ENCODE measurements at regions not wholly inside any gene's neighbourhood (a gene's known extent, or its start where the extent isn't known, plus 50 kb on each side); places are given as distances from the start of the nearest gene placed in this dataset.
"Not testable (repeated sequence)": the region's sequence is repeated elsewhere in the genome, so short reads cannot be mapped to it uniquely, and the experiment has no call there.

DNA sequence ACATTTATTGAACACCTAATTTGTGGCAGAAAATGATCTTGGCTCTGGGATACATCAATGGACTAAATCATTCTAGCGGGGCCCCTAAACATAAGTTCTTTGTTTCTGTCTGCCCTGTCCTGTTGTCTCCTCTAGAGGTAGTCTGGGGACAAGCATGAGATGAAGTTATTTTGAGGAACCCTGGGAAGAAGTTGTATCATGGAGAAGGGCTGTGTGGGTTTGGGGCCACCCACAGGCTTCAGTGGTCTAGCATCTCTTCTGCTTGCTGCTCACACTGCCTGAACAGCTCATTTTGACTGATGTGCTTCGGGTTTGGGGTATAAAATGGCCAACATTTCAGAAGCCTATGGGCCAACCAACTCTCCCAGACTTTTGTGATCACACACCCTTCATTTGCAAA lies 50.3 kb upstream of the OSBPL11 start:
- DNase-seq (ENCODE audit: low read depth in 2 of 2), result no peak

GRCh38 chr3:125646581-125646980 lies 51.3 kb upstream of the OSBPL11 start:
- no peak for DNase-seq (ENCODE audit: low read depth in 2 of 2)

DNA sequence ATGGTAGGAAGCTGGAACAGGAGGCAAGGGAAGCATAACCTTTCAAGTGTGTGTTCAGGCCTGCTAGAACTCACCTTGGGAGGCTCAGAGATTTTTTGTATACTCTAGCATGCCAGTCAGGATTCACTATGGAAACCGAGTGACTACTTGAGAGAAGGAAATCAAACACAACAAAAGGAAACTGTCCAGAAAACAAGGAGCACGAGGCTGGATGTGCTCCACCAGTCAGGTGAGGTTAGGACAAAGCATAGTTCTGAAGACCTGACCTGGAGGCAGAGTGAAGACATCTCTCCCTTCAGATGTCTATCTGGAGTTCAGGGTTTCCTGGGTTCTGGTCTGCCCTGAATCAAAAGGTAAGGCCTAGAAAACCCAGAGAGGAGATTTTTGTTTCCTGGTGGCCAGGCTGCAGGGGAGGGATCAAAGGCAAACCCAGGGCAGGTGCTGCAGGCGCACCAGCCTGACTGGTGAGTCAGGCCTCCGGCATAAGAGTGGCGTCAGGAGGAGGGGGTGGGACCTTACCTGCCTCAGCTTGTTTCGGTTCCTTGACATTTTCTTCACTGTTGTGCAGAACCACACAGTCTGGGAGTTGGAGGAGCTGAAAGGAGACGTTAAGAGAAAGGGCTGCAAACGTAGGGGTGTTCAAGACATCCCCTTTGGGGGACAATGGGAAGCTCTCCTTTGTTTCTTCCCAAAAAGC lies 52.2 kb upstream of the OSBPL11 start:
- no peak for DNase-seq (ENCODE audit: low read depth in 2 of 2)

DNA sequence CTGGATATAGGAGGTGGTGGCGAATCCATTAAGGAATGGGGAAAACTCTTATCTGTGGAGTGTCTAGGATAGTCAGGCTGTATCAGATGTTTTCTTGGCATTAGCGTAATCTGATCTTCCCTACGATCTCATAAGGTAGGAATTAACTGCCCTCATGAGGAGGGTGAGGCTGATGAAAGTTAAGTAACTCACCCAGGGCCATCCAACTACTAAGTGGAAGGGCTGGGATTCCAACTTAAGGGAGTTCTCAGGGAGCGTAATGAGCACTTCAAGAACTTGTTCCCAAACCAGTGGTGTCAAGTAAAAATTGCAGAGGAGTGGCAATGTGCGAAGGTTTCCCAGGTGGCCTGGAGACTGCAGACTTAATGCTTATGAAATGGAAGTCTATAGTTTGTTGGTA lies 55.9 kb upstream of the OSBPL11 start:
- no peak for DNase-seq (ENCODE audit: low read depth in 2 of 2)

GRCh38 chr3:125652349-125652748 lies 57.1 kb upstream of the OSBPL11 start:
- DNase-seq (ENCODE audit: low read depth in 2 of 2), result no peak

DNA sequence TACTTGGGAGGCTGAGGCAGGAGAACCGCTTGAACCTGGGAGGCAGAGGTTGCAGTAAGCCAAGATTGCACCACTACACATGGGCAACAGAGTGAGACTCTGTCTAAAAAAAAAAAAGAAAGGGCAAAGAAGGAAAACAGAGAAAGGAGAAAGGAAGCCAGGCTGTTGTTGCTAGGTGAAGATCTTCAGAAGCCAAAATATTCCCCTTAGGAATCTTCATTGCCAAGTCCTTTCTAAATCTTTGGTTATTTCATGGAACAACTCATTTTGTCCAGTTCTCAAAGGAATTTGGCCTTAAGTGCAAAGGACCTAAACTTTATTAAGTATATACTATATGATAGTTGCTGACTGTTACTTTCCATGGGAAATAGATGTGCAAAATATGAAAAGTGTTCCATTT lies 59.2 kb upstream of the OSBPL11 start:
- no peak for DNase-seq (ENCODE audit: low read depth in 2 of 2)

DNA sequence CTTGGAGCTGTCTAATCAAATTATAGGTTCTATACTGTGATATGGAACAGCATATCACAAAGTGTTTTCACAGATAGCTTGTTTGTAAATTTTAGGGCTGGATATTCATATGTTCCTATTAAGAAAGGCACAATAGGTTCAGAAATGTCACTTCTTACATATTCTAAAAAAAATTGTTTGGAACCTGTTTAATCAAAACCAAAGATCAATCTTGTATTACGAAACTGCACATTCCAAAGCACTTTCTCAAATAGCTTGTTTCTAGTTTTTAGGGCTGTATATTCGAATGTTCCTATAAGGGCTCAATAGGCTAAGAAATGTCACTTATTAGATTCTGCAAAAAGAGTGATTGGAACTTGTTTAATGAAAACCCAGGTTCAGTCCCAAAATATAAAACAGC lies 67.4 kb upstream of the OSBPL11 start:
- no peak for DNase-seq (ENCODE audit: low read depth in 2 of 2)

- no peak for DNase-seq (ENCODE audit: low read depth in 2 of 2)
These were observed 75.1 kb upstream of the OSBPL11 start for GRCh38 chr3:125670352-125670751.

DNA sequence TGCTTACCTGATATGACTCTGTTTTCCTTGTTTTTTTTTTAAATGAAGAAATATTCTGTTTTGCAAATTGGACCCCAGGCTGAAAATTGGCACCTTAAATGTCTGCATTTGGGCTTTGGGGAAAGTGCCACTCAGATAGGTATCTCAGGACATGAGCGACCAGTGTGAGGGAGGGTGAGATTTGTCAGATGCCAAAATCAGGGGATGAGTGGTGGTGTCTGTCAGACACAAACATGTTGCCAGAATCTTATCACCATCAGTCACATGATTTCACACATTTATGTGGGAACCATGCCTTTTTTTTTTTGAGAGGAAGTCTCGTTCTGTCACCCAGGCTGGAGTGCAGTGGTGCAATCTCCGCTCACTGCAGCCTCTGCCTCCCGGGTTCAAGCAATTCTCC lies 75.6 kb upstream of the OSBPL11 start:
- DNase-seq (ENCODE audit: low read depth in 2 of 2), result no peak

- DNase-seq (ENCODE audit: low read depth in 2 of 2), result no peak
These were observed 76.4 kb upstream of the OSBPL11 start for GRCh38 chr3:125671461-125672243.

DNA sequence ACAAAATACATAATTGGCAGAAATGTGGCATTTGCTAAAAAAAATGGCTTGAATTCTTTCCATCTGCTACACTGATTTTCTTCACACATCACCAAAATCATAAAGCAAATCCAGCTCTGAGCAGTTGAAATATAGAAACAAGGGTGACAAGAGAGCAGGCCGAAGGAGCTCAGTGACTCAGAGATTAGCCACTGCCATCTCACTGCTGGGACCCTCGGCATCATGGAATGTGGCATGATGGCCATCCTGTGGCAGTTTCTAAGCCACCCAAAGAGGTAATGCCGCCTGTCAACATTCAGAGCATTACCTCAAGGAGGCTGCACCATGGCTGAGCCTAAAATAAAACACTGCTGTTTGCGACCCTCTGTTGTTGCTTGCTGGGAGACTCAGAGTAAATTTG lies 80.5 kb upstream of the OSBPL11 start:
- DNase-seq (ENCODE audit: low read depth in 2 of 2), result no peak

DNA sequence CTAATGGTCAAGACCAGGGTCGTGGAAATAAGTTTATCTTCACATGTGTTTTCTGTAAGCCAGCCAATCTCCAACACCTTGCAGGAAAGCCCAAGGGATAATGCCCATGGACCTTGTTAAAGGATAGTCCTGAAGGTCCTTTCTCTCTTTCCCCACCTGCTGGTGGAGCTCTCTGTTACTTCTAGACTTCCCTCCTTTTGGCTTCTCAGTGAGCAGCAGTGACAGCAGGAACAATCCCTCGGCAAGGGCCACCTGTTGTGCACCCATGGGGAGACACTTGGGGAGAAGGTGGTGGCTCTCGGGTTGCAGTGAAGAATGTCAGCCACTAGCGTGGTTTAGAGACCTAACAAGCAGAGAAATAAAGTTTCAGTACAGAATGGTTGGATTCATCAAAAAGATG lies 84.0 kb upstream of the OSBPL11 start:
- no peak for DNase-seq (ENCODE audit: low read depth in 2 of 2)

- no peak for DNase-seq (ENCODE audit: low read depth in 2 of 2)
These were observed 85.8 kb upstream of the OSBPL11 start for GRCh38 chr3:125681146-125681545.

- not testable (repeated sequence) for DNase-seq (ENCODE audit: low read depth in 2 of 2)
These were observed 86.6 kb upstream of the OSBPL11 start for GRCh38 chr3:125681906-125682305.

- DNase-seq (ENCODE audit: low read depth in 2 of 2), result not testable (repeated sequence)
These were observed 87.3 kb upstream of the OSBPL11 start for GRCh38 chr3:125682610-125683009.

GRCh38 chr3:125683067-125683829 lies 88.0 kb upstream of the OSBPL11 start:
- no peak for DNase-seq (ENCODE audit: low read depth in 2 of 2)

- DNase-seq (ENCODE audit: low read depth in 2 of 2), result no peak
These were observed 88.9 kb upstream of the OSBPL11 start for GRCh38 chr3:125684199-125684598.

DNA sequence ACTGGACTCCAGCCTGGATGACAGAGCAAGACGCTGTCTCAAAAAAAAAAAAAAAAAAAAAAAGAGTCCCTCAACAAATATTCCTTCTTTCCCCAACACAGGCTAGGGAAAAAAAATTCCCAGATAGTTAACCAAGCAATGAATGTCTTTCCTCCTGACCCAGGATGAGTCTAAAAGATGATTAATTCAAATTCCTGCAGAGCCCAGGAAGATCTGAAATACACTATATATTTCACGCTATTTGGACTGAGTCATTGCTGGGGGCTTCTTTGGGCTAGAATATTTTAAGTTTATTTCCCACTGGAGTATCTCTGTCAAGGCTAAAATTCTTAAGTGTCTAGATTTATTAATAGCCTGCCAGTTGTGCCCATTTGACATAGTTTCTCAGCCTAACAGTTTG lies 90.4 kb upstream of the OSBPL11 start:
- not testable (repeated sequence) for DNase-seq (ENCODE audit: low read depth in 2 of 2)

- DNase-seq (ENCODE audit: low read depth in 2 of 2), result no peak
These were observed 97.1 kb upstream of the OSBPL11 start for GRCh38 chr3:125692361-125692760.

GRCh38 chr3:125693887-125694286 lies 98.6 kb upstream of the OSBPL11 start:
- DNase-seq (ENCODE audit: low read depth in 2 of 2), result no peak

DNA sequence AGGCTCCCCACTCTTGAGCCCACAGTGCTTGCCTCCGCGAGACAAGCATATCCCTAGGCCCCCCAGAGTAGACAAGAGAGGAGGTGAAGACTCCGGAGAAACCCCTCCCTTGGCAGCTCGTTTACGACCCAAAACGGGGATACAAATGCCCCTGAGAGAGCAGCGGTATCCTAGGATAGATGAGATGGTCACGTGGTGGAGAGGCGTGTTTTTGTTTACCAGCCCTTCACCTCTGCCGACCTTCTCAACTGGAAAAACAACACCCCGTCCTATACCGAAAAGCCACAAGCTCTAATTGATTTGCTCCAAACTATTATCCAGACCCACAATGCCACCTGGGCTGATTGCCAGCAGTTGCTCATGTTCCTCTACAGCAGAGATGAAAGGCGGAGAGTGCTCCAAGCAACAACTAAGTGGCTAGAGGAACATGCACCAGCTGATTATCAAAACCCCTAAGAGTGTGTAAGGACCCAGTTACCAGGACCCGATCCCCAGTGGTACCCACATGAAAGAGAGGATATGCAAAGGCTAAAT lies 99.5 kb upstream of the OSBPL11 start:
- no peak for DNase-seq (ENCODE audit: low read depth in 2 of 2)

DNA sequence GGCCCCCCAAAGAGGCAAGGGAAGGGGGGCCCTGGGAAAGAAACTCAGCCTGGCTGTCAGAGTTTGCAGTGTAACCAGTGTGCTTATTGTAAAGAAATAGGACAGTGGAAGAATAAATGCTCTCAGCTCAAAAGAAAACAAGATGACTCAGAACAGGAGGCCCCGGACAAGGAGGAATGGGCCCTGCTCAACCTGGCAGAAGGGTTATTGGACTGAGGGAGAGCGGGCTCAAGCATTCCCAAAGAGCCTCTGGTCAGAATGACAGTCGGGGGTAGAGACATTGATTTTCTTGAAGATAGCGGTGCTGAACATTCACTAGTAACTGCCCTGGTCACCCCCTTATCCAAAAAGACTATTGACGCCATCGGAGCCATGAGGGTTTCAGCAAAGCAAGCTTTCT lies 100.4 kb upstream of the OSBPL11 start:
- DNase-seq (ENCODE audit: low read depth in 2 of 2), result no peak

Data from stimulated activated CD4-positive, alpha-beta T cell treated with anti-CD3 and anti-CD28 coated beads, Interleukin-1b, Interleukin-23, amount 100 ng/mL, for 4 hours (primary cell).